Chondrocyte (in vitro differentiated cells): ENCODE measurements at regions not wholly inside any gene's neighbourhood (a gene's known extent, or its start where the extent isn't known, plus 50 kb on each side); places are given as distances from the start of the nearest gene placed in this dataset.

Experiments
- DNase-seq: peaks from one replicate; pipeline ENCODE4 v3.0.0; 2021; ENCODE audit warnings: mixed read lengths, low spot score
- H3K27ac Mint-ChIP-seq: one replicate; pipeline ENCODE4 v1.8.0; 2021; ENCODE audit warnings: mild to moderate bottlenecking, moderate library complexity, mixed read lengths; ENCODE audit not compliant: unreplicated experiment
- H3K27me3 Mint-ChIP-seq: 2 replicates; pipeline ENCODE4 v1.8.0; 2021; ENCODE audit warnings: low read depth, mixed read lengths
- H3K36me3 Mint-ChIP-seq: 2 replicates; pipeline ENCODE4 v1.8.0; 2021; ENCODE audit warnings: low read depth, mixed read lengths
- H3K4me1 Mint-ChIP-seq: 2 replicates; pipeline ENCODE4 v1.8.0; 2021; ENCODE audit warnings: low read depth, mild to moderate bottlenecking, mixed read lengths
- H3K4me3 Mint-ChIP-seq: one replicate; pipeline ENCODE4 v1.8.0; 2021; ENCODE audit warnings: mild to moderate bottlenecking, moderate library complexity, mixed read lengths; ENCODE audit not compliant: unreplicated experiment
- H3K9me3 Mint-ChIP-seq: 2 replicates; pipeline ENCODE4 v1.8.0; 2021; ENCODE audit warnings: low read depth, mixed read lengths
- TF ChIP-seq, protein P1 (sequence below): fragments of 200-600 bp; sonication (generic); IDR thresholded peaks from 2 replicates; pipeline ENCODE4 v1.5.0; 2021; ENCODE audit warnings: antibody characterized with exemption, mild to moderate bottlenecking, moderate library complexity

DNA sequence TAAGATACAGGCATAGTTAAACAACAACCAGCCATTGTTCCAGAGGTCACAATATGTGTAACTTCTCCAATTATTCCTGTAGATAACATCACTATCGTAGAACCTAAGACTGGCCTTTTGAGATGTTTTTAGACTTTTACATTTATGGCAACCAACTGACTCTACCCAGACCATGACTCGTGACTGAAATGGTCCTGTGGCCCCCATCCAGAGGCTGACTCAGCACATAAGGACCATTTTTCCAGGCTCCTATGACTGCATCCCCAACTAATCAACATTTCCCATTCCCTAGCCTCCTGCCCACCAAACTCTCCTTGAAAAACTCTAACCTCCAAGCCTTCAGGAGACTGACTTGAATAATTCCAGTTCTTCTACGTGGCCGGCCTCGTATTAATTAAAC is 52.6 kb upstream of the NID2 start:
- Mint-ChIP-seq H3K4me1 (peaks cover 37% of the 10 kb centered on the region), H3K27me3 (no peaks in the 10 kb centered on the region), H3K27ac (no peak overlapping the region), H3K4me3 (no peak overlapping the region), H3K9me3 (no peaks in the 10 kb centered on the region), H3K36me3 (no peaks in the 10 kb centered on the region)
- DNase-seq, result no peak
- TF ChIP-seq, protein P1, sequence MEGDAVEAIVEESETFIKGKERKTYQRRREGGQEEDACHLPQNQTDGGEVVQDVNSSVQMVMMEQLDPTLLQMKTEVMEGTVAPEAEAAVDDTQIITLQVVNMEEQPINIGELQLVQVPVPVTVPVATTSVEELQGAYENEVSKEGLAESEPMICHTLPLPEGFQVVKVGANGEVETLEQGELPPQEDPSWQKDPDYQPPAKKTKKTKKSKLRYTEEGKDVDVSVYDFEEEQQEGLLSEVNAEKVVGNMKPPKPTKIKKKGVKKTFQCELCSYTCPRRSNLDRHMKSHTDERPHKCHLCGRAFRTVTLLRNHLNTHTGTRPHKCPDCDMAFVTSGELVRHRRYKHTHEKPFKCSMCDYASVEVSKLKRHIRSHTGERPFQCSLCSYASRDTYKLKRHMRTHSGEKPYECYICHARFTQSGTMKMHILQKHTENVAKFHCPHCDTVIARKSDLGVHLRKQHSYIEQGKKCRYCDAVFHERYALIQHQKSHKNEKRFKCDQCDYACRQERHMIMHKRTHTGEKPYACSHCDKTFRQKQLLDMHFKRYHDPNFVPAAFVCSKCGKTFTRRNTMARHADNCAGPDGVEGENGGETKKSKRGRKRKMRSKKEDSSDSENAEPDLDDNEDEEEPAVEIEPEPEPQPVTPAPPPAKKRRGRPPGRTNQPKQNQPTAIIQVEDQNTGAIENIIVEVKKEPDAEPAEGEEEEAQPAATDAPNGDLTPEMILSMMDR, result no peak

- Mint-ChIP-seq H3K9me3 (no peaks in the 10 kb centered on the region), H3K27me3 (no peaks in the 10 kb centered on the region), H3K4me3 (no peak overlapping the region), H3K27ac (no peak overlapping the region), H3K4me1 (peaks cover 18% of the 10 kb centered on the region), H3K36me3 (no peaks in the 10 kb centered on the region)
- TF ChIP-seq, protein P1, result no peak
- DNase-seq, result no peak
Measured at GRCh38 chr14:52119030-52119429, 50.2 kb upstream of the NID2 start.
